ENCODE measurements at regions not wholly inside any gene's neighbourhood (a gene's known extent, or its start where the extent isn't known, plus 50 kb on each side); places are given as distances from the start of the nearest gene placed in this dataset.

- FAIRE-seq (no peak), DNase-seq (ENCODE audit: insufficient read length, low spot score) (no peak)
- TF ChIP-seq SPI1 (IDR thresholded peaks at IDR 0.05; ENCODE audit: low read depth, low read length), result no peak
- TF ChIP-seq POLR2A (IDR thresholded peaks at IDR 0.05; ENCODE audit: low read depth, low read length), result no peak
- no peak for TF ChIP-seq PAX5 (IDR thresholded peaks at IDR 0.05; ENCODE audit: insufficient read depth, low read length, severe bottlenecking)
- no peak for TF ChIP-seq TAF1 (IDR thresholded peaks at IDR 0.05; ENCODE audit: low read depth, low read length)
- TF ChIP-seq POU2F2 (IDR thresholded peaks at IDR 0.05; ENCODE audit: low read depth, low read length), result no peak
- no peak for TF ChIP-seq POLR2AphosphoS5 (IDR thresholded peaks at IDR 0.05; ENCODE audit: low read depth, low read length)
These were observed 499.6 kb upstream of the GBE1 start for GRCh38 chr3:82261013-82261412.

DNA sequence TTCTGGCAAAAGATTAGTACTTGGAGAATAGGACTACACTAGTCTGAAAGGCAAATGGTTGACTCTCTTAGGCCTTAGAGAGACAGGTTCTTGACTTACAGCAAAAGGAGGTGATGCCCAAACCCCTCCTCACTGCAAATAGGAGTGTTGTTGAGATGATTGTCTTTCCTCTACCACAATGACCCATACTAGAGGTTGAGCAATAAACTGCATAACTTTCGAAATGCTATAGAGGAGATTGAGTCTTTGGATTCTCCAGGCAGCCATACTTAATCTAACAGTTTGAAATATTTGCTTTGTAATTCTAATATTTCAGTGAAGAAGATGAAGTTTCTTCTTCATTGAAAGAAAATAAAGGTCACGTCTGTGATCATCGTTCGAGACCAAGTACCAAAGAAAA, 498.5 kb upstream of the GBE1 start:
- DNase-seq (ENCODE audit: insufficient read length, low spot score) (no peak), FAIRE-seq (no peak)
- TF ChIP-seq POU2F2 (IDR thresholded peaks at IDR 0.05; ENCODE audit: low read depth, low read length) (no peak), SPI1 (IDR thresholded peaks at IDR 0.05; ENCODE audit: low read depth, low read length) (no peak), POLR2A (IDR thresholded peaks at IDR 0.05; ENCODE audit: low read depth, low read length) (no peak), PAX5 (IDR thresholded peaks at IDR 0.05; ENCODE audit: insufficient read depth, low read length, severe bottlenecking) (no peak), POLR2AphosphoS5 (IDR thresholded peaks at IDR 0.05; ENCODE audit: low read depth, low read length) (no peak), TAF1 (IDR thresholded peaks at IDR 0.05; ENCODE audit: low read depth, low read length) (no peak)

- TF ChIP-seq POLR2A (IDR thresholded peaks at IDR 0.05; ENCODE audit: low read depth, low read length) (no peak), TAF1 (IDR thresholded peaks at IDR 0.05; ENCODE audit: low read depth, low read length) (no peak), PAX5 (IDR thresholded peaks at IDR 0.05; ENCODE audit: insufficient read depth, low read length, severe bottlenecking) (no peak), SPI1 (IDR thresholded peaks at IDR 0.05; ENCODE audit: low read depth, low read length) (no peak), POLR2AphosphoS5 (IDR thresholded peaks at IDR 0.05; ENCODE audit: low read depth, low read length) (no peak), POU2F2 (IDR thresholded peaks at IDR 0.05; ENCODE audit: low read depth, low read length) (no peak)
- FAIRE-seq, result no peak
- DNase-seq (ENCODE audit: insufficient read length, low spot score), result no peak
These were observed 478.9 kb upstream of the GBE1 start for GRCh38 chr3:82240322-82240721.

GRCh38 chr3:82236257-82236656, 474.8 kb upstream of the GBE1 start:
- TF ChIP-seq SPI1 (IDR thresholded peaks at IDR 0.05; ENCODE audit: low read depth, low read length) (peak; percentile 35; the same call in 1 of the 2 replicates), TAF1 (IDR thresholded peaks at IDR 0.05; ENCODE audit: low read depth, low read length) (no peak)
- DNase-seq (ENCODE audit: insufficient read length, low spot score), result no peak
- no peak for FAIRE-seq

- no peak for TF ChIP-seq PAX5 (IDR thresholded peaks at IDR 0.05; ENCODE audit: insufficient read depth, low read length, severe bottlenecking)
- no peak for TF ChIP-seq POU2F2 (IDR thresholded peaks at IDR 0.05; ENCODE audit: low read depth, low read length)
- no peak for TF ChIP-seq TAF1 (IDR thresholded peaks at IDR 0.05; ENCODE audit: low read depth, low read length)
- no peak for TF ChIP-seq SPI1 (IDR thresholded peaks at IDR 0.05; ENCODE audit: low read depth, low read length)
- no peak for TF ChIP-seq POLR2AphosphoS5 (IDR thresholded peaks at IDR 0.05; ENCODE audit: low read depth, low read length)
- no peak for TF ChIP-seq POLR2A (IDR thresholded peaks at IDR 0.05; ENCODE audit: low read depth, low read length)
- DNase-seq (ENCODE audit: insufficient read length, low spot score), result no peak
- no peak for FAIRE-seq
These were observed 468.0 kb upstream of the GBE1 start for GRCh38 chr3:82229397-82229796.

- FAIRE-seq (no peak), DNase-seq (ENCODE audit: insufficient read length, low spot score) (no peak)
- TF ChIP-seq TAF1 (IDR thresholded peaks at IDR 0.05; ENCODE audit: low read depth, low read length) (no peak), SPI1 (IDR thresholded peaks at IDR 0.05; ENCODE audit: low read depth, low read length) (no peak), PAX5 (IDR thresholded peaks at IDR 0.05; ENCODE audit: insufficient read depth, low read length, severe bottlenecking) (no peak), POLR2A (IDR thresholded peaks at IDR 0.05; ENCODE audit: low read depth, low read length) (no peak), POU2F2 (IDR thresholded peaks at IDR 0.05; ENCODE audit: low read depth, low read length) (no peak), POLR2AphosphoS5 (IDR thresholded peaks at IDR 0.05; ENCODE audit: low read depth, low read length) (no peak)
These were observed 463.2 kb upstream of the GBE1 start for GRCh38 chr3:82224661-82225060.

- no peak for DNase-seq (ENCODE audit: insufficient read length, low spot score)
- no peak for TF ChIP-seq POLR2AphosphoS5 (IDR thresholded peaks at IDR 0.05; ENCODE audit: low read depth, low read length)
- TF ChIP-seq PAX5 (IDR thresholded peaks at IDR 0.05; ENCODE audit: insufficient read depth, low read length, severe bottlenecking), result no peak
- no peak for TF ChIP-seq POU2F2 (IDR thresholded peaks at IDR 0.05; ENCODE audit: low read depth, low read length)
- TF ChIP-seq TAF1 (IDR thresholded peaks at IDR 0.05; ENCODE audit: low read depth, low read length), result no peak
- TF ChIP-seq SPI1 (IDR thresholded peaks at IDR 0.05; ENCODE audit: low read depth, low read length), result no peak
- TF ChIP-seq POLR2A (IDR thresholded peaks at IDR 0.05; ENCODE audit: low read depth, low read length), result no peak
- no peak for FAIRE-seq
These were observed 461.0 kb upstream of the GBE1 start for GRCh38 chr3:82222401-82222800.

DNA sequence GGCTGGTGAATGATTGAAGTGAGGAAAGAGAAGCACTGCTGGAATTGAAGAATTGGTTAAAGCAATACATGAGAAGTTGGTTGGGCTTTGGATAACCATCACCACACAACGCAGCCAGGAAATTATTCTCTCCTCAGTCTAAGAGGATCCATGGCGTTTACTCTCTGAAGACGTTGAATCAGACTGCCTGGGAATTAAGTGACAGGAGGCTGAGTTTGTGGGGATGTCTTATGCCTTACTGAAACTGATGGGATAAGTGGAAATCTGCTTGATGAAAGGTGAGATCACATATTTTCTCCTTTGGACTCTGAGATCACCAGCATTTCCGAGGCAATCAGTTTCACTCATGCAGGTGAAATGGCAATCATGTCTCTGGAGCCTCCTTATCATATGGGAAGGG, 456.1 kb upstream of the GBE1 start:
- FAIRE-seq (no peak), DNase-seq (ENCODE audit: insufficient read length, low spot score) (no peak)
- TF ChIP-seq SPI1 (IDR thresholded peaks at IDR 0.05; ENCODE audit: low read depth, low read length), result no peak
- no peak for TF ChIP-seq POLR2A (IDR thresholded peaks at IDR 0.05; ENCODE audit: low read depth, low read length)
- no peak for TF ChIP-seq POLR2AphosphoS5 (IDR thresholded peaks at IDR 0.05; ENCODE audit: low read depth, low read length)
- no peak for TF ChIP-seq PAX5 (IDR thresholded peaks at IDR 0.05; ENCODE audit: insufficient read depth, low read length, severe bottlenecking)
- no peak for TF ChIP-seq TAF1 (IDR thresholded peaks at IDR 0.05; ENCODE audit: low read depth, low read length)
- no peak for TF ChIP-seq POU2F2 (IDR thresholded peaks at IDR 0.05; ENCODE audit: low read depth, low read length)

DNA sequence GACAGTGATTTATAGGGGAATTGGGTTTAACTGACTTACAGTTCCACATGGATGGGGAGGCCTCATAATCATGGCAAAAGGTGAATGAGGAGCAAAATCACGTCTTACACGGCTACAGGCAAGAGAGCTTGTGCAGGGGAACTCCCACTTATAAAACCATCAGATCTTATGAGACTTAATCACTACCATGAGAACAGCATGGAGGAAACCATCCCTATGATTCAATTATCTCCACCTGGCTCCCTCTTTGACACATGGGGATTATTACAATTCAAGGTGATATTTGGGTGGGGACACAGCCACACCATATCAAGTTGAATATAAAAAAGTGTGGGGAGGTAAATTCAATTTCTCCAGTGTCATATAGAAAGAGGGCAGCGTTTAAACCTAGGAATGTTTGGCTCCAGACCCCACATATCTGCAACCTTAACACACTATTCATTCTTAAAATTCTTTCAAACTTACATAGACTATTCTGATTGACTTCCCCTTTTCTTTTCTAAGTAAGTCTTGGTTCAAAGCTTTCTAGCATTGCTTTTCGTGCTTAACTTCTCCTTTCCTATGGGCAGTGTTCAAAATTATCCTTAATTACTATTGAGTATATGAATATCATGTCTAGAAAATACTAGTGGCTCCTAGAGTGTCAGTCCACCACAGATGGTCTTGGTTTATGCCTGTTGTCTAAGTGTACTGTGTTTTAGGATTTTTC, 446.7 kb upstream of the GBE1 start:
- no peak for DNase-seq (ENCODE audit: insufficient read length, low spot score)
- no peak for FAIRE-seq
- no peak for TF ChIP-seq PAX5 (IDR thresholded peaks at IDR 0.05; ENCODE audit: insufficient read depth, low read length, severe bottlenecking)
- TF ChIP-seq SPI1 (IDR thresholded peaks at IDR 0.05; ENCODE audit: low read depth, low read length), result no peak
- TF ChIP-seq POU2F2 (IDR thresholded peaks at IDR 0.05; ENCODE audit: low read depth, low read length), result no peak
- TF ChIP-seq POLR2A (IDR thresholded peaks at IDR 0.05; ENCODE audit: low read depth, low read length), result no peak
- no peak for TF ChIP-seq POLR2AphosphoS5 (IDR thresholded peaks at IDR 0.05; ENCODE audit: low read depth, low read length)
- TF ChIP-seq TAF1 (IDR thresholded peaks at IDR 0.05; ENCODE audit: low read depth, low read length), result no peak

DNA sequence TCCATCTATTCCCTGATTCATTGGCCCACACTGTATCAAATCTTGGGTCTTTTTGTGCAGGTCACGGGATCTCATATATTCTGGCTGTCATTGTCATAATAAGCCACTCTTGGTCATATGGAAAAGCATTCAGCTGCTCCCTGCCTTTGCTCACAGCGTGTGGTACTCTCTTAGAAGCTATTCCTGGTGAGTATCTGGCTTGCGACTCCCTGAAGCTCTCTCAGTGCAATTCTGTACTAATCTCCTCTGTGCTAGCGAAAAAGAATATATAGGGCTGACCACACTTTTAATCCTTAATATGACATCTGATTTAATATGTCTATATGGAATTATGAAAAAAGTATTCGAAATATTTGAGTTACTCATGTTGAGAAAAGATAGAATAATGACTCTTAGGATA, 440.8 kb upstream of the GBE1 start:
- no peak for FAIRE-seq
- no peak for TF ChIP-seq SPI1 (IDR thresholded peaks at IDR 0.05; ENCODE audit: low read depth, low read length)
- no peak for TF ChIP-seq PAX5 (IDR thresholded peaks at IDR 0.05; ENCODE audit: insufficient read depth, low read length, severe bottlenecking)
- TF ChIP-seq TAF1 (IDR thresholded peaks at IDR 0.05; ENCODE audit: low read depth, low read length), result no peak
- no peak for TF ChIP-seq POLR2A (IDR thresholded peaks at IDR 0.05; ENCODE audit: low read depth, low read length)
- TF ChIP-seq POU2F2 (IDR thresholded peaks at IDR 0.05; ENCODE audit: low read depth, low read length), result no peak

More for the DNA sequence above, 440.8 kb upstream of the GBE1 start:
- DNase-seq (ENCODE audit: insufficient read length, low spot score), result no peak

Data from GM12891 (cell line).